IMR-90 (cell line): ENCODE measurements at regions not wholly inside any gene's neighbourhood (a gene's known extent, or its start where the extent isn't known, plus 50 kb on each side); places are given as distances from the start of the nearest gene placed in this dataset.

Experiments used
- ATAC-seq: fragments of 200-7000 bp; cut with Tn5 transposase; 2 replicates; pipeline ENCODE4 v1.9.1; 2020; ENCODE audit warnings: low read depth, mild to moderate bottlenecking, moderate library complexity
- BruUV-seq: library from RNA; stranded (reverse); fragments of 400-500 nt; replicated peaks from 2 replicates; lab custom pipeline; 2021; lab: Mats Ljungman, UMichigan
- CTCF ChIA-PET: fragments of 300-600 bp; formaldehyde crosslinking; extraction: SDS; loops from one replicate; lab custom pipeline; 2021; ENCODE audit warnings: antibody characterized with exemption; lab: Yijun Ruan, JAX
- POLR2A ChIA-PET: fragments of 300-600 bp; sonication (Branson Sonifier 250); formaldehyde crosslinking; loops from one replicate; lab custom pipeline; 2022; ENCODE audit warnings: antibody characterized with exemption; ENCODE audit not compliant: unreplicated experiment; lab: Charles Lee
- DNase-seq: peaks from one replicate; pipeline ENCODE4 v3.0.0; 2013
- H2AFZ ChIP-seq: replicated peaks from 2 replicates; pipeline ENCODE3; 2013; ENCODE audit warnings: low read length, mild to moderate bottlenecking; ENCODE audit not compliant: poor library complexity
- H2AK5ac ChIP-seq: 2 replicates; pipeline ENCODE4 v1.6.1; 2013; ENCODE audit warnings: low read depth, low read length, inconsistent platforms
- H2AK9ac ChIP-seq: replicated peaks from 2 replicates; pipeline ENCODE3; 2013; ENCODE audit warnings: mild to moderate bottlenecking, low read depth, low read length, moderate library complexity; ENCODE audit not compliant: poor library complexity
- H2BK120ac ChIP-seq: 2 replicates; pipeline ENCODE4 v1.6.1; 2013; ENCODE audit warnings: low read depth, low read length, inconsistent platforms
- H2BK15ac ChIP-seq: 3 replicates; pipeline ENCODE4 v1.6.1; 2013; ENCODE audit warnings: low read depth, low read length, inconsistent platforms
- H2BK20ac ChIP-seq: 2 replicates; pipeline ENCODE4 v1.6.1; 2013; ENCODE audit warnings: low read depth, mild to moderate bottlenecking, inconsistent platforms, low read length, moderate library complexity
- H2BK5ac ChIP-seq: 2 replicates; pipeline ENCODE4 v1.6.1; 2013; ENCODE audit warnings: mild to moderate bottlenecking, low read depth, low read length, inconsistent platforms; ENCODE audit not compliant: poor library complexity, severe bottlenecking
- H3K14ac ChIP-seq: replicated peaks from 2 replicates; pipeline ENCODE4 v1.6.1; 2013; ENCODE audit warnings: low read depth, low read length, inconsistent platforms
- H3K18ac ChIP-seq: 2 replicates; pipeline ENCODE4 v1.6.1; 2013; ENCODE audit warnings: low read depth, low read length, control low read depth
- H3K23ac ChIP-seq: 2 replicates; pipeline ENCODE4 v1.6.1; 2013; ENCODE audit warnings: low read depth, low read length, inconsistent platforms
- H3K27ac ChIP-seq: 2 replicates; pipeline ENCODE4 v1.5.1; 2013; ENCODE audit warnings: mild to moderate bottlenecking, control low read depth, low read length; ENCODE audit not compliant: insufficient read depth
- H3K27me3 ChIP-seq: 2 replicates; pipeline ENCODE4 v1.6.1; 2013; ENCODE audit warnings: low read length; ENCODE audit not compliant: control insufficient read depth, insufficient read depth
- H3K36me3 ChIP-seq: 2 replicates; pipeline ENCODE4 v1.6.1; 2013; ENCODE audit warnings: low read length, mixed read lengths; ENCODE audit not compliant: control insufficient read depth, insufficient read depth
- H3K4ac ChIP-seq: 2 replicates; pipeline ENCODE4 v1.6.1; 2013; ENCODE audit warnings: low read depth, low read length, inconsistent platforms
- H3K4me1 ChIP-seq: 2 replicates; pipeline ENCODE4 v1.6.1; 2013; ENCODE audit warnings: low read length, mixed read lengths; ENCODE audit not compliant: control insufficient read depth, insufficient read depth
- H3K4me2 ChIP-seq: 2 replicates; pipeline ENCODE4 v1.6.1; 2013; ENCODE audit warnings: low read depth, mild to moderate bottlenecking, control low read depth, low read length, moderate library complexity
- H3K4me3 ChIP-seq: 2 replicates; pipeline ENCODE4 v1.5.1; 2013; ENCODE audit warnings: low read depth, mild to moderate bottlenecking, control low read depth, low read length, moderate library complexity; ENCODE audit not compliant: insufficient read depth
- H3K56ac ChIP-seq: 2 replicates; pipeline ENCODE4 v1.6.1; 2013; ENCODE audit warnings: low read length, inconsistent platforms; ENCODE audit not compliant: insufficient read depth; ENCODE audit errors: extremely low read depth
- H3K79me1 ChIP-seq, 2 experiments: 2 replicates each; pipeline ENCODE4 v1.6.1; 2013; ENCODE audit warnings: low read length in 2 of 2, inconsistent platforms in 1 of 2, low read depth in 1 of 2
- H3K9ac ChIP-seq: 2 replicates; pipeline ENCODE4 v1.6.1; 2013; ENCODE audit warnings: low read depth, low read length, control low read depth
- H3K9me1 ChIP-seq: 2 replicates; pipeline ENCODE4 v1.6.1; 2013; ENCODE audit warnings: low read length, inconsistent platforms; ENCODE audit not compliant: insufficient read depth
- H3K9me3 ChIP-seq: 2 replicates; pipeline ENCODE4 v1.6.1; 2013; ENCODE audit warnings: low read length; ENCODE audit not compliant: control insufficient read depth, insufficient read depth
- H4K20me1 ChIP-seq: 2 replicates; pipeline ENCODE4 v1.6.1; 2013; ENCODE audit warnings: low read length, inconsistent platforms; ENCODE audit not compliant: insufficient read depth
- H4K5ac ChIP-seq: 2 replicates; pipeline ENCODE4 v1.6.1; 2013; ENCODE audit warnings: mild to moderate bottlenecking, low read depth, low read length, control low read depth
- H4K8ac ChIP-seq, 2 experiments: 2 replicates each; pipeline ENCODE4 v1.6.1; 2013; ENCODE audit warnings: low read depth in 2 of 2, low read length in 2 of 2, control low read depth in 1 of 2, inconsistent platforms in 1 of 2
- H4K91ac ChIP-seq: 2 replicates; pipeline ENCODE4 v1.6.1; 2013; ENCODE audit warnings: low read depth, low read length, inconsistent platforms; ENCODE audit not compliant: insufficient read depth
- CEBPB ChIP-seq: IDR thresholded peaks from 2 replicates; pipeline ENCODE4 v1.6.1; 2012; ENCODE audit warnings: low read depth, low read length, improper control_type of control experiment
- CHD1 ChIP-seq: IDR thresholded peaks from 2 replicates; pipeline ENCODE4 v1.6.1; 2012; ENCODE audit warnings: low read depth, low read length, improper control_type of control experiment
- FOS ChIP-seq: fragments of 150-350 bp; IDR thresholded peaks from 2 replicates; pipeline ENCODE4 v1.6.1; 2016; ENCODE audit warnings: low read depth, low read length
- MAFK ChIP-seq: IDR thresholded peaks from 2 replicates; pipeline ENCODE4 v1.6.1; 2012; ENCODE audit warnings: low read depth, low read length, improper control_type of control experiment
- MAZ ChIP-seq: IDR thresholded peaks from 2 replicates; pipeline ENCODE4 v1.6.1; 2012; ENCODE audit warnings: low read depth, mild to moderate bottlenecking, low read length, improper control_type of control experiment, moderate library complexity, borderline replicate concordance
- MXI1 ChIP-seq: IDR thresholded peaks from 2 replicates; pipeline ENCODE4 v1.6.1; 2012; ENCODE audit warnings: low read depth, mild to moderate bottlenecking, low read length, moderate library complexity, borderline replicate concordance
- RCOR1 ChIP-seq: IDR thresholded peaks from 2 replicates; pipeline ENCODE4 v1.6.1; 2012; ENCODE audit warnings: mild to moderate bottlenecking, low read length, improper control_type of control experiment; ENCODE audit not compliant: insufficient replicate concordance
- RFX5 ChIP-seq: IDR thresholded peaks from 2 replicates; pipeline ENCODE4 v1.8.0; 2012; ENCODE audit warnings: low read depth, mild to moderate bottlenecking, low read length, moderate library complexity
- USF2 ChIP-seq: fragments of 150-350 bp; IDR thresholded peaks from 2 replicates; pipeline ENCODE4 v1.6.1; 2017; ENCODE audit warnings: mild to moderate bottlenecking, antibody characterized with exemption, low read length, low read depth
- WGBS, 2 experiments: methylation state at CpG; one replicate each; pipeline versions ENCODE4 v1.1.5 to v1.1.7; 2013; ENCODE audit warnings: missing lambda C conversion rate in 2 of 2; ENCODE audit not compliant: insufficient read length in 1 of 2; ENCODE audit errors: extremely low coverage in 2 of 2; 5-methylcytosine and 5-hydroxymethylcytosine counted together
- dilution Hi-C: fragments of 300-500 bp; cut with HindIII; formaldehyde crosslinking; loops from one replicate; pipeline ENCODE4 v1.14.3; 2018; ENCODE audit warnings: low sequenced_read_pairs; ENCODE audit not compliant: unreplicated experiment
- in situ Hi-C: fragments of 300-500 bp; cut with MboI; formaldehyde crosslinking; loops from 3 replicates; pipeline ENCODE4 v1.14.3; 2019; ENCODE audit warnings: low sequenced_read_pairs, inconsistent platforms, mixed read lengths
- intact Hi-C: fragments of 100-400 bp; cut with micrococcal nuclease; formaldehyde crosslinking; loops from 2 replicates; pipeline ENCODE4 v1.10.0; 2022

- Histone ChIP-seq H3K56ac (no peak overlapping the region), H3K4me2 (no peak overlapping the region), H3K4me1 (peaks cover 11% of the 10 kb centered on the region), H2AFZ (no peak overlapping the region), H3K4me3 (no peak overlapping the region), H2AK5ac (no peak overlapping the region), H3K27me3 (no peaks in the 10 kb centered on the region), H3K36me3 (no peaks in the 10 kb centered on the region), H3K27ac (no peak overlapping the region), H3K14ac (no peak overlapping the region), H2BK5ac (no peak overlapping the region), H2BK120ac (no peak overlapping the region), H3K9ac (no peak overlapping the region), H3K79me1 (no peaks in the 10 kb centered on the region), H3K9me1 (peaks cover 9% of the 10 kb centered on the region), H2BK15ac (no peak overlapping the region), H4K20me1 (no peaks in the 10 kb centered on the region), H3K23ac (no peak overlapping the region), H2BK20ac (no peak overlapping the region), H3K18ac (peak overlapping the region; percentile 51; the same call in 1 of the 2 replicates), H4K5ac (no peak overlapping the region), H4K8ac (no peak overlapping the region), H4K91ac (no peak overlapping the region), H3K4ac (no peak overlapping the region), H3K9me3 (no peaks in the 10 kb centered on the region), H2AK9ac (no peak overlapping the region)
- TF ChIP-seq USF2 (no peak), RFX5 (no peak), MAFK (no peak), MAZ (no peak), CEBPB (no peak), RCOR1 (no peak), FOS (no peak), MXI1 (no peak), CHD1 (no peak)
- intact Hi-C loops (no loop called here), dilution Hi-C loops (no loop called here), in situ Hi-C loops (no loop called here)
- DNase-seq (no peak), ATAC-seq (no peak)
- ChIA-PET CTCF (interaction anchor here (1.1 to 1.6 kb wide), 2 partner anchors 39 to 88 kb away, joined by 3 to 6 read pairs; partner anchors contain the start of gene CCBE1), POLR2A (no interaction called here)
- BruUV-seq, result no TSS peak
- WGBS, 2 experiments, result no CpG with 5 or more reads among the region's 3 CpGs
These were observed 87.5 kb upstream of the CCBE1 start for GRCh38 chr18:59784694-59785093.
